ENCODE measurements at regions not wholly inside any gene's neighbourhood (a gene's known extent, or its start where the extent isn't known, plus 50 kb on each side); places are given as distances from the start of the nearest gene placed in this dataset.
"Not testable (repeated sequence)": the region's sequence is repeated elsewhere in the genome, so short reads cannot be mapped to it uniquely, and the experiment has no call there.

DNA sequence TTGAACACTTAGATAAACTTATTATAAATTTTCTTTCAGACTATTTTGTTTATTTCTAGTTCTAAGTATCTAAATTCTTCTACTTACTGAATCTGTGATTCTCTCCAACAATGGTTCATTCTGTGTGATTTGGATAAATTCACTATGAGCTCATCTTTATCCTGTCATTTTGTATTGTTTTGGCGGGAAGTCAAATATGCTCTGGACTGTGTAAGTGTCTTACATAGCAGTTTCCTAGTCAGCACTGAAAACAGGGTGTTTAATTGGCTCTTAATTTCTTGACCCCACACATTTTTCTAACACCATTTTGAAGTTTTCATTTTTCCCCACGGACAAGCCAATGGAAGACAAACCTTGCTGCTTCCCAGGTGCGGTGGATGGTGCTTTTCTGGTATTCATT is 207.0 kb upstream of the ACO1 start:
- DNase-seq (ENCODE audit: low spot score) (no peak), ATAC-seq (ENCODE audit: low FRiP score) (peak; percentile 44)
- TF ChIP-seq, protein P1, sequence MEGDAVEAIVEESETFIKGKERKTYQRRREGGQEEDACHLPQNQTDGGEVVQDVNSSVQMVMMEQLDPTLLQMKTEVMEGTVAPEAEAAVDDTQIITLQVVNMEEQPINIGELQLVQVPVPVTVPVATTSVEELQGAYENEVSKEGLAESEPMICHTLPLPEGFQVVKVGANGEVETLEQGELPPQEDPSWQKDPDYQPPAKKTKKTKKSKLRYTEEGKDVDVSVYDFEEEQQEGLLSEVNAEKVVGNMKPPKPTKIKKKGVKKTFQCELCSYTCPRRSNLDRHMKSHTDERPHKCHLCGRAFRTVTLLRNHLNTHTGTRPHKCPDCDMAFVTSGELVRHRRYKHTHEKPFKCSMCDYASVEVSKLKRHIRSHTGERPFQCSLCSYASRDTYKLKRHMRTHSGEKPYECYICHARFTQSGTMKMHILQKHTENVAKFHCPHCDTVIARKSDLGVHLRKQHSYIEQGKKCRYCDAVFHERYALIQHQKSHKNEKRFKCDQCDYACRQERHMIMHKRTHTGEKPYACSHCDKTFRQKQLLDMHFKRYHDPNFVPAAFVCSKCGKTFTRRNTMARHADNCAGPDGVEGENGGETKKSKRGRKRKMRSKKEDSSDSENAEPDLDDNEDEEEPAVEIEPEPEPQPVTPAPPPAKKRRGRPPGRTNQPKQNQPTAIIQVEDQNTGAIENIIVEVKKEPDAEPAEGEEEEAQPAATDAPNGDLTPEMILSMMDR (IDR thresholded peaks at IDR 0.05), result no peak

DNA sequence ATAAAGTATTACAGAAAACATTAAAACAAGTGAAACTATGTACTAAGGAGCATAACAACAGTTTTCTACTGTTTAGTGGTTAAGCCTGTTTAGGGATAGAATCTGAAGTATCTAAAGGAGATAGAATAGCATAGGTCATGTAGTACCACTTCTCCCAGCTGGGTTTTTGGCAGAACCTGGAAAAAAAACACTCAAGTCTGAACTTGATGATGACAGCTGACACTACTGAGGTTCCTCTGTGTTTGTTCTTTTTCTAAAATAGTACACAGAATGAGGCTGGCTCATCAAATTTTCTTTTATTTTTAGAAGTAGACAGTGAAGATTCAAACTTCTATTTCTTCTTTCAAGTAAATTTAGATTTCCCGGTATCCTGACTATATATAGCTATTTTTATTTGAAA is 203.8 kb upstream of the ACO1 start:
- TF ChIP-seq, protein P1 (IDR thresholded peaks at IDR 0.05), result no peak
- ATAC-seq (ENCODE audit: low FRiP score) (no peak), DNase-seq (ENCODE audit: low spot score) (no peak)

GRCh38 chr9:32200241-32200640 is 184.2 kb upstream of the ACO1 start:
- DNase-seq (ENCODE audit: low spot score) (no peak), ATAC-seq (ENCODE audit: low FRiP score) (no peak)
- TF ChIP-seq, protein P1 (IDR thresholded peaks at IDR 0.05), result no peak

DNA sequence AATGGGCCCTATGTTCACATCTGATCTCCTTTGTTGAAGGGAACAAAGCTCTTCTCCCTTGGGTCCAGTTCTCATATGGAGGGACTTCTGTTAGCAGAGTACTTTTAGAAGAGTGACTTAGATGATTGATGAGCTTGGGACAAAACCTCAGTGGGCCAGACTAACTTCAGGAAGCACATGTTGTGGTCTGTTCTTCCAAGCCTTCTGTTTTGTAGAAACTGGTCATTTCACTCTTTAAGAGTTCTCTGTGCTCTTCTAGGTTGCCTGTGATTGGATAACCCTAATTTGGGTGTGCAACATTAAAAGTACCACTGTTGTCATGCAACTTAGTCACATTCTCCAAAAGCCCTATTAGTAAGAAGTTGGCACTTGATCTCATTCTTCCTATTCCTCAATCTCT is 183.5 kb upstream of the ACO1 start:
- ATAC-seq (ENCODE audit: low FRiP score) (no peak), DNase-seq (ENCODE audit: low spot score) (no peak)
- TF ChIP-seq, protein P1 (IDR thresholded peaks at IDR 0.05), result no peak

DNA sequence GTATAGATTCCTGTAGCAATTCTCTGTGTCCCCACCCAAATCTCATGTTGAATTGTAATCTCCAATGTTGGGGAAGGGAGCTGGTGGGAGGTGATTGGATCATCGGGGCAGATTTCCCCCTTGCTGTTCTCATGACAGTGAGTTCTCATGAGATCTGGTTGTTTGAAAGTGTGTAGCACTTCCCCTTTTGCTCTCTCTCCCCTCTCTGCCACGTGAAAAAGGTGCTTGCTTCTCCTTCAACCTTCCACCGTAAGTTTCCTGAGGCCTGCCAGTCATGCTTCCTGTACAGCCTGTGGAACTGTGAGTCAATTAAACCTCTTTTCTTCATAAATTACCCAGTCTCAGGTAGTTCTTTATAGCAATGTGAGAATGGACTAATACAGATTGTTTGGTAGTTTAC is 175.3 kb upstream of the ACO1 start:
- ATAC-seq (ENCODE audit: low FRiP score); DNase-seq (ENCODE audit: low spot score): not testable (repeated sequence)

- DNase-seq (ENCODE audit: low spot score), result no peak
- ATAC-seq (ENCODE audit: low FRiP score), result no peak
- TF ChIP-seq, protein P1 (IDR thresholded peaks at IDR 0.05), result no peak
Measured at GRCh38 chr9:32218100-32218767, 166.2 kb upstream of the ACO1 start.

- TF ChIP-seq, protein P1 (IDR thresholded peaks at IDR 0.05), result no peak
- no peak for DNase-seq (ENCODE audit: low spot score)
- no peak for ATAC-seq (ENCODE audit: low FRiP score)
Measured at GRCh38 chr9:32220750-32221149, 163.7 kb upstream of the ACO1 start.
